ENCODE measurements at regions not wholly inside any gene's neighbourhood (a gene's known extent, or its start where the extent isn't known, plus 50 kb on each side); places are given as distances from the start of the nearest gene placed in this dataset.

DNA sequence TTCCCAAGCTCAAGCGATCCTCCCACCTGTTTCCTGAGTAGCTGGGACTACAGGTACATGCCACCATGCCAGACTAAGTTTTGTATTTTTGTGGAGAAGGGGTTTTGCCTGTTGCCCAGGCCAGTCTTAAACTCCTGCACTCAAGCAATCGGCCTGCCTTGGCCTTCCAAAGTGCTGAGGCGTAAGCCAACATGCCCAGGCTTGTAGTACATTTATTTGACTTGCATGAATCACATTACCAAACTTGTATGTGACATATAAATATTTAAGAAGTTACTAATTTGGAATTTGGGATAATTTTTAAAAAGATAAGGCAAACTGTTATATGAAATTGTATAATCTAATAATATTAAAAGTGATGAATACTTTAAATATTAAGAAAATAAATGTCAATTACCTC, 157.6 kb downstream of the MCHR2 start (continued):
- TF ChIP-seq, protein P1, sequence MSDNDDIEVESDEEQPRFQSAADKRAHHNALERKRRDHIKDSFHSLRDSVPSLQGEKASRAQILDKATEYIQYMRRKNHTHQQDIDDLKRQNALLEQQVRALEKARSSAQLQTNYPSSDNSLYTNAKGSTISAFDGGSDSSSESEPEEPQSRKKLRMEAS (IDR thresholded peaks at IDR 0.05): no peak
- no peak for TF ChIP-seq CBX3 (IDR thresholded peaks at IDR 0.05; ENCODE audit: low read depth)

DNA sequence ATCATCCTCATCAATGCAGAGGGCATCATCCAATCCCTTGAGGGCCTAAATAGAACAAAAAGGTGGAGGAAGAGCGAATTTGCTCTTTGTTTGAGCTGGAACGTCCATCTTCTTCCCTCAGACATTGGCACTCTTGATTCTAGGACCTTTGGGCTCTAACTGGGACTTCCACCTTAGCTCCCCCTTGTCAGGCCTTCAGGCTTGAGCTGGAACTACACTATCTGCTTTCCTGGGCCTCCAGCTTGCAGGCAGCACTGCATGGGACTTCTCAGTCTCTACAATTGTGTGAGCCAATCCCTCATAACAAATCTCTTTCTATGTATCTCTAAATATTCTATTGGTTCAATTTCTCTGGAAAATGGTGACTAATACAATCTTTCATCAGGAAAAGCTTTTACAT, 155.4 kb downstream of the MCHR2 start:
- no peaks in the 10 kb centered on the region for H3K9me3 ChIP-seq (ENCODE audit: control insufficient read depth in 1 of 2, insufficient read depth in 1 of 2, low read depth in 1 of 2, low read length in 2 of 2)
- ChIA-PET POLR2A (no interaction called here), RAD21 (ENCODE audit: low non-redundant PET in 1 of 2, low total read pairs in 2 of 2, uncharacterized antibody in 2 of 2, unreplicated experiment in 2 of 2) (no interaction called here), CTCF (no interaction called here)
- BruUV-seq (replicated peaks): no TSS peak
- ATAC-seq (peak; percentile 82), DNase-seq (ENCODE audit: low read depth, low spot score) (no peak)
- H4K20me1 ChIP-seq (ENCODE audit: insufficient read depth): no peaks in the 10 kb centered on the region
- H3K79me2 ChIP-seq (ENCODE audit: insufficient read depth, low read length): no peaks in the 10 kb centered on the region
- no peak overlapping the region for H3K4me3 ChIP-seq (replicated peaks in 1 of 2; ENCODE audit: low read depth in 1 of 2, low read length in 2 of 2)
- intact Hi-C loops (cut with micrococcal nuclease): no loop called here
- TF ChIP-seq SRF (IDR thresholded peaks at IDR 0.05; ENCODE audit: low read depth) (no peak), CBX3 (IDR thresholded peaks at IDR 0.05; ENCODE audit: low read depth) (no peak), EGR1 (IDR thresholded peaks at IDR 0.05; ENCODE audit: low read depth) (no peak), ATF3 (IDR thresholded peaks at IDR 0.05) (no peak), POLR2AphosphoS5 (IDR thresholded peaks at IDR 0.05; ENCODE audit: low read depth, low read length) (no peak), REST (IDR thresholded peaks at IDR 0.05; ENCODE audit: low read depth) (no peak), ZBTB33 (IDR thresholded peaks at IDR 0.05; ENCODE audit: extremely low read depth, insufficient replicate concordance, low read length) (no peak), EZH2 (IDR thresholded peaks at IDR 0.05) (no peak), FOSL1 (IDR thresholded peaks at IDR 0.05; ENCODE audit: low read depth) (no peak), POLR2A (IDR thresholded peaks at IDR 0.05; ENCODE audit: borderline replicate concordance, extremely low read depth, insufficient read depth, insufficient read length) (no peak), CEBPB (IDR thresholded peaks at IDR 0.05; ENCODE audit: low read depth) (no peak), EZH2phosphoT487 (IDR thresholded peaks at IDR 0.05; ENCODE audit: borderline replicate concordance) (no peak), ZNF274 (IDR thresholded peaks at IDR 0.05; ENCODE audit: low read depth, low read length) (no peak), SP1 (IDR thresholded peaks at IDR 0.05; ENCODE audit: low read depth) (no peak), YY1 (IDR thresholded peaks at IDR 0.05; ENCODE audit: extremely low read depth, insufficient replicate concordance, low read depth, low read length) (no peak), JUND (IDR thresholded peaks at IDR 0.05) (no peak), SIN3A (IDR thresholded peaks at IDR 0.05; ENCODE audit: low read depth) (no peak), ELF1 (IDR thresholded peaks at IDR 0.05; ENCODE audit: borderline replicate concordance, low read depth) (no peak), ZFX (IDR thresholded peaks at IDR 0.05) (no peak)
- TF ChIP-seq, protein P2, sequence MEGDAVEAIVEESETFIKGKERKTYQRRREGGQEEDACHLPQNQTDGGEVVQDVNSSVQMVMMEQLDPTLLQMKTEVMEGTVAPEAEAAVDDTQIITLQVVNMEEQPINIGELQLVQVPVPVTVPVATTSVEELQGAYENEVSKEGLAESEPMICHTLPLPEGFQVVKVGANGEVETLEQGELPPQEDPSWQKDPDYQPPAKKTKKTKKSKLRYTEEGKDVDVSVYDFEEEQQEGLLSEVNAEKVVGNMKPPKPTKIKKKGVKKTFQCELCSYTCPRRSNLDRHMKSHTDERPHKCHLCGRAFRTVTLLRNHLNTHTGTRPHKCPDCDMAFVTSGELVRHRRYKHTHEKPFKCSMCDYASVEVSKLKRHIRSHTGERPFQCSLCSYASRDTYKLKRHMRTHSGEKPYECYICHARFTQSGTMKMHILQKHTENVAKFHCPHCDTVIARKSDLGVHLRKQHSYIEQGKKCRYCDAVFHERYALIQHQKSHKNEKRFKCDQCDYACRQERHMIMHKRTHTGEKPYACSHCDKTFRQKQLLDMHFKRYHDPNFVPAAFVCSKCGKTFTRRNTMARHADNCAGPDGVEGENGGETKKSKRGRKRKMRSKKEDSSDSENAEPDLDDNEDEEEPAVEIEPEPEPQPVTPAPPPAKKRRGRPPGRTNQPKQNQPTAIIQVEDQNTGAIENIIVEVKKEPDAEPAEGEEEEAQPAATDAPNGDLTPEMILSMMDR (IDR thresholded peaks at IDR 0.05 in 2 of 3, conservative IDR thresholded peaks at IDR 0.05 in 1 of 3; ENCODE audit: borderline replicate concordance in 1 of 3, insufficient read depth in 1 of 3, low read depth in 2 of 3, low read length in 2 of 3): no peak
- no peak overlapping the region for H2AFZ ChIP-seq (ENCODE audit: low read depth, low read length, poor library complexity, severe bottlenecking)
- no peaks in the 10 kb centered on the region for H3K36me3 ChIP-seq (ENCODE audit: control insufficient read depth in 1 of 2, insufficient read depth in 2 of 2, low read length in 2 of 2)
- no peak overlapping the region for H3K27ac ChIP-seq (ENCODE audit: low read depth, low read length)
- no peak overlapping the region for H3K4me2 ChIP-seq (ENCODE audit: low read length)
- peaks cover 2 to 3% of the 10 kb centered on the region in 2 experiments; a peak in 1 of 4 replicates for H3K4me1 ChIP-seq (ENCODE audit: control insufficient read depth in 1 of 2, insufficient read depth in 2 of 2, low read length in 2 of 2)
- H3K9me2 ChIP-seq (ENCODE audit: insufficient read depth): no peaks in the 10 kb centered on the region
- no peak overlapping the region for H3K9ac ChIP-seq (ENCODE audit: low read length)
- no peaks in the 10 kb centered on the region for H3K27me3 ChIP-seq (ENCODE audit: insufficient read depth, low read length)

Data from HCT116 (cell line).